ENCODE measurements at regions not wholly inside any gene's neighbourhood (a gene's known extent, or its start where the extent isn't known, plus 50 kb on each side); places are given as distances from the start of the nearest gene placed in this dataset.

GRCh38 chr9:30714389-30714788 is 1670.1 kb upstream of the ACO1 start:
- Histone ChIP-seq H3K4me1 (no peaks in the 10 kb centered on the region), H3K4me3 (no peak overlapping the region), H3K27me3 (no peaks in the 10 kb centered on the region), H3K27ac (no peak overlapping the region), H3K36me3 (no peaks in the 10 kb centered on the region), H3K9me3 (no peaks in the 10 kb centered on the region)
- no peak for DNase-seq
- intact Hi-C loops (cut with DNase I), result loop anchor here in 1 of 10 donors (10.0 kb wide), 1 partner anchor 60 kb away; no protein-coding TSS in a partner anchor
- ATAC-seq, result no peak
- WGBS, 2 donors, result 44 to 56% methylated on average over 1 of the region's 1 CpG
- TF ChIP-seq, protein P1, sequence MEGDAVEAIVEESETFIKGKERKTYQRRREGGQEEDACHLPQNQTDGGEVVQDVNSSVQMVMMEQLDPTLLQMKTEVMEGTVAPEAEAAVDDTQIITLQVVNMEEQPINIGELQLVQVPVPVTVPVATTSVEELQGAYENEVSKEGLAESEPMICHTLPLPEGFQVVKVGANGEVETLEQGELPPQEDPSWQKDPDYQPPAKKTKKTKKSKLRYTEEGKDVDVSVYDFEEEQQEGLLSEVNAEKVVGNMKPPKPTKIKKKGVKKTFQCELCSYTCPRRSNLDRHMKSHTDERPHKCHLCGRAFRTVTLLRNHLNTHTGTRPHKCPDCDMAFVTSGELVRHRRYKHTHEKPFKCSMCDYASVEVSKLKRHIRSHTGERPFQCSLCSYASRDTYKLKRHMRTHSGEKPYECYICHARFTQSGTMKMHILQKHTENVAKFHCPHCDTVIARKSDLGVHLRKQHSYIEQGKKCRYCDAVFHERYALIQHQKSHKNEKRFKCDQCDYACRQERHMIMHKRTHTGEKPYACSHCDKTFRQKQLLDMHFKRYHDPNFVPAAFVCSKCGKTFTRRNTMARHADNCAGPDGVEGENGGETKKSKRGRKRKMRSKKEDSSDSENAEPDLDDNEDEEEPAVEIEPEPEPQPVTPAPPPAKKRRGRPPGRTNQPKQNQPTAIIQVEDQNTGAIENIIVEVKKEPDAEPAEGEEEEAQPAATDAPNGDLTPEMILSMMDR (IDR thresholded peaks at IDR 0.05), result no peak

DNA sequence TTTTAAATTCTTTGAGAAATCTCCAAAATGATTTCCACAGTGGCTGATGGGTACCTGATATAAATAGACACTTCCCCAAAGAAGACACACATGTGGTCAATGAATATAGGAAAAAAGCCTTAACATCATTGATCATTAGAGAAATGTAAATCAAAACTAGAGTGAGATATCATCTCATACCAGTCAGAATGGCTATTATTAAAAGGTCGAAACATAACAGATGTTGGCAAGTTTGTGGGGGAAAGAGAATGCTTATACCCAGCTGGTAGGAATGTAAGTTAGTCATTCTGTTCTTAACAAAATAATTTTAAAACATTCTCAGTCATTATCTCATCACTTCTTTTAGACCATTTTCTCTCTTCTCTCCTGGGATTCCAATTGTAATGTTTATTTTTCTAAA is 1666.0 kb upstream of the ACO1 start:
- no peak overlapping the region for H3K4me3 ChIP-seq
- no peaks in the 10 kb centered on the region for H3K27me3 ChIP-seq
- H3K9me3 ChIP-seq, result peaks cover 0 to 4% (median 0%) of the 10 kb centered on the region in 11 donors
- intact Hi-C loops (cut with DNase I), result loop anchor here in 2 of 10 donors (2.0 to 10.0 kb wide), 2 partner anchors 14 to 56 kb away; no protein-coding TSS in a partner anchor
- DNase-seq, result no peak
- no peak for ATAC-seq
- H3K4me1 ChIP-seq, result no peaks in the 10 kb centered on the region
- 77 to 80% methylated on average over 1 of the region's 1 CpG for WGBS, 2 donors
- no peak overlapping the region for H3K27ac ChIP-seq
- TF ChIP-seq, protein P1 (IDR thresholded peaks at IDR 0.05), result no peak
- no peaks in the 10 kb centered on the region for H3K36me3 ChIP-seq

DNA sequence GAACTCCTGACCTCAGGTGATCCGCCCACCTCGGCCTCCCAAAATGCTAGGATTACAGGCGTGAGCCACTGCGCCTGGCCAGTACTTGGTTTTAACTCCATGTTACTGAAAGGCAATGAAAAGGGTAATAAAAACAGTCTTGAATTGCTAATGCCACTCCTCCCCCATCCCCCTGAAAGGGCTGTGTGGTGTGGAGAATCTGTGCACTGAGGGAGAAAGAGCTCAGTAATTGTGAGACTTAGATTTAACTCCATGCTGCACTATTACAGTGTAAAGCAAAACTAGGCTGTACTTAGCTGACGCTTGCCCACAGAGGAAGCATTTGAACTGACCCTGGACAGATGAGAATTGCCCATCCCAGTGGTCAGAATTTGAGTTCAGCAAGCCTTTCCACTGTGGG is 1662.4 kb upstream of the ACO1 start:
- DNase-seq, result no peak
- Histone ChIP-seq H3K4me1 (no peaks in the 10 kb centered on the region), H3K36me3 (no peaks in the 10 kb centered on the region), H3K27me3 (no peaks in the 10 kb centered on the region), H3K9me3 (peaks cover 0 to 6% (median 0%) of the 10 kb centered on the region in 11 donors), H3K4me3 (no peak overlapping the region), H3K27ac (no peak overlapping the region)
- 90% methylated on average over 5 of the region's 5 CpGs for WGBS, 2 donors
- no peak for ATAC-seq
- TF ChIP-seq, protein P1 (IDR thresholded peaks at IDR 0.05), result no peak
- intact Hi-C loops (cut with DNase I), result no loop called here

DNA sequence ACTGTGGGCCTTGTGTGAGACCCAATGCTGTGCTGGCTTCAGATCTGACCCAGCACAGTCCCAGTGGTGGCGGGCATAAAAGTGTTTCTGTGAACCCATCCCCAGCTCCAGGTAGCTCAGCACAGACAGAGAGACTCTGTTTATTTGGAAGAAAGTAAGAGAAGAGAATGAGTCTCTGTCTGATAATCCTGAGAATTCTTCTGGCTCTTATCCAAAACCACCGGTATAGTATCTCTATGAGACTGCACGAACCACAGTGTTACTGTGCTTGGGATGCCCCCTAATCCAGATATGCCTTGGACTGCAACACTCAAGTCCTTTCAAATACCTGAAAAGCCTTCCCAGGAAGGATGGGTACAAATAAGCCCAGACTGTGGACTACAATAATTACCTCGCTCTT is 1660.8 kb upstream of the ACO1 start:
- Histone ChIP-seq H3K27me3 (no peaks in the 10 kb centered on the region), H3K9me3 (peaks cover 0 to 6% (median 0%) of the 10 kb centered on the region in 11 donors), H3K4me3 (no peak overlapping the region), H3K27ac (no peak overlapping the region), H3K4me1 (no peaks in the 10 kb centered on the region), H3K36me3 (no peaks in the 10 kb centered on the region)
- no peak for DNase-seq
- 57 to 63% methylated on average over 4 of the region's 4 CpGs for WGBS, 2 donors
- intact Hi-C loops (cut with DNase I), result no loop called here
- TF ChIP-seq, protein P1 (IDR thresholded peaks at IDR 0.05), result no peak
- no peak for ATAC-seq
